Esophagus muscularis mucosa (tissue), 4 donors: ENCODE measurements at regions not wholly inside any gene's neighbourhood (a gene's known extent, or its start where the extent isn't known, plus 50 kb on each side); places are given as distances from the start of the nearest gene placed in this dataset.
"Not testable (repeated sequence)": the region's sequence is repeated elsewhere in the genome, so short reads cannot be mapped to it uniquely, and the experiment has no call there.

Experiments used
- EP300 ChIP-seq: sonication (generic); formaldehyde crosslinking; IDR thresholded peaks from one replicate; pipeline ENCODE4 v1.6.1; 2017; ENCODE audit warnings: antibody characterized with exemption
- POLR2A ChIP-seq: fragments of 450-650 bp; IDR thresholded peaks from one replicate; pipeline ENCODE4 v1.6.1; 2017; ENCODE audit warnings: antibody characterized with exemption, moderate library complexity, mild to moderate bottlenecking, low read depth
- POLR2AphosphoS5 ChIP-seq, 2 donors: sonication (generic); formaldehyde crosslinking; IDR thresholded peaks; one replicate each; pipeline ENCODE4 v1.6.1; 2017; ENCODE audit warnings: antibody characterized with exemption in 2 of 2
- TF ChIP-seq, protein P1 (sequence below), 3 experiments: fragments of 200-600 bp in 2 of 3; fragments of 450-650 bp in 1 of 3; sonication (generic) in 2 of 3; IDR thresholded peaks; one replicate each; pipeline ENCODE4 v1.5.1; 2017 to 2019; ENCODE audit warnings: antibody characterized with exemption in 3 of 3, mild to moderate bottlenecking in 2 of 3, moderate library complexity in 1 of 3

- TF ChIP-seq POLR2A, EP300: not testable (repeated sequence)
- TF ChIP-seq POLR2AphosphoS5 (IDR thresholded peaks at IDR 0.05) = peak in 1 of 2 donors; percentile 18
- TF ChIP-seq, protein P1, sequence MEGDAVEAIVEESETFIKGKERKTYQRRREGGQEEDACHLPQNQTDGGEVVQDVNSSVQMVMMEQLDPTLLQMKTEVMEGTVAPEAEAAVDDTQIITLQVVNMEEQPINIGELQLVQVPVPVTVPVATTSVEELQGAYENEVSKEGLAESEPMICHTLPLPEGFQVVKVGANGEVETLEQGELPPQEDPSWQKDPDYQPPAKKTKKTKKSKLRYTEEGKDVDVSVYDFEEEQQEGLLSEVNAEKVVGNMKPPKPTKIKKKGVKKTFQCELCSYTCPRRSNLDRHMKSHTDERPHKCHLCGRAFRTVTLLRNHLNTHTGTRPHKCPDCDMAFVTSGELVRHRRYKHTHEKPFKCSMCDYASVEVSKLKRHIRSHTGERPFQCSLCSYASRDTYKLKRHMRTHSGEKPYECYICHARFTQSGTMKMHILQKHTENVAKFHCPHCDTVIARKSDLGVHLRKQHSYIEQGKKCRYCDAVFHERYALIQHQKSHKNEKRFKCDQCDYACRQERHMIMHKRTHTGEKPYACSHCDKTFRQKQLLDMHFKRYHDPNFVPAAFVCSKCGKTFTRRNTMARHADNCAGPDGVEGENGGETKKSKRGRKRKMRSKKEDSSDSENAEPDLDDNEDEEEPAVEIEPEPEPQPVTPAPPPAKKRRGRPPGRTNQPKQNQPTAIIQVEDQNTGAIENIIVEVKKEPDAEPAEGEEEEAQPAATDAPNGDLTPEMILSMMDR (IDR thresholded peaks at IDR 0.05) = not testable (repeated sequence)
These were observed 108.4 kb downstream of the SRGAP2 start for GRCh38 chr1:206311611-206312273.
